ENCODE measurements at regions not wholly inside any gene's neighbourhood (a gene's known extent, or its start where the extent isn't known, plus 50 kb on each side); places are given as distances from the start of the nearest gene placed in this dataset.

DNA sequence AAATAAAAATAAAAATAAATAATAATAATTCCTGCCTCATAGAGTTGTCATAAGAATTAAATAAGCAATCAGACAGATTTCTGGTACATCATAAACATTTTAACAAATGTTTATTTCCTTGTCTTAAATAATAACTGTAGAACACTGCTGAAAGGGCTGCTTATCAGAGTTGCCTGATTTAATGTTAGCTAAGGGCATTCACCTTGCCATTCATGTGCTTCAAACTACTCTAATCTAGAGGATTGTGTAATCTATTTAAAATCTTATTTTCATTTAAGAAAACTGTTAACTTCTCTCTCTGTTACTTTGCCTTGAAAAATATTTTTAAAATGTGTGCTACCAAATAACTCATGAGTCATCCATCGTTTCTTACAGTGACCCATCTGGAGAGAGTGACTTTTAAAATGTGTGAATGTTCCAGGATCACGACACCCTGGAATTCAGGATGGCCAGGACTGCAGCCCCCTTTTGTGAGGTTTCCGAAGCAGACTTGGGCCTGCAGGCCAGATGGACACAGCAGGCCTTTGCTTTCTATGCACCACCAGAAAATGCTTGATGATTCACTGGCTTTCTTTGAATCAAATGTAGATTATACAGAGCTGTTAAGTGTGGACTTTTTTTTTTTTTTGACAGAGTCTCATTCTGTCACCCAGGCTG is 109.1 kb upstream of the TNS3 start:
- no peak for DNase-seq

DNA sequence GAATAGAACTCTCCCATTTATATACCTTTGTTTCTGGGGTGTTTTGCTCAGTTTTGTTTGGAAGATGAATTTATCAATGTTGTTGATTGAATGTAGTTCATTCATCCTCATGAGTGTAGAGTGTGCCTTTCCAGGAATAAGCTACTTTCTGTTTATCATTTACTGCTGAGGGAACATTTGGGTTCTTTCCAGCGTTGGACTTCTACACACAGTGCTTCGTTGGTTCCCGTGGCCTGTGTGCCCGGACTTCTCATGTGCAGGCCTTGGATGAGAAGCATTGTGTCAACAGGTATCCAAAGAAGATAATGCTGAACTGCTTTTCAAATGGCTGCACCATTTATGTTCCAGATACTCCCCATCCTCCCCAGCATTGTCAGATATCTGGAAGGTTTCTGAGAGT is 107.6 kb upstream of the TNS3 start:
- no peak for DNase-seq

DNA sequence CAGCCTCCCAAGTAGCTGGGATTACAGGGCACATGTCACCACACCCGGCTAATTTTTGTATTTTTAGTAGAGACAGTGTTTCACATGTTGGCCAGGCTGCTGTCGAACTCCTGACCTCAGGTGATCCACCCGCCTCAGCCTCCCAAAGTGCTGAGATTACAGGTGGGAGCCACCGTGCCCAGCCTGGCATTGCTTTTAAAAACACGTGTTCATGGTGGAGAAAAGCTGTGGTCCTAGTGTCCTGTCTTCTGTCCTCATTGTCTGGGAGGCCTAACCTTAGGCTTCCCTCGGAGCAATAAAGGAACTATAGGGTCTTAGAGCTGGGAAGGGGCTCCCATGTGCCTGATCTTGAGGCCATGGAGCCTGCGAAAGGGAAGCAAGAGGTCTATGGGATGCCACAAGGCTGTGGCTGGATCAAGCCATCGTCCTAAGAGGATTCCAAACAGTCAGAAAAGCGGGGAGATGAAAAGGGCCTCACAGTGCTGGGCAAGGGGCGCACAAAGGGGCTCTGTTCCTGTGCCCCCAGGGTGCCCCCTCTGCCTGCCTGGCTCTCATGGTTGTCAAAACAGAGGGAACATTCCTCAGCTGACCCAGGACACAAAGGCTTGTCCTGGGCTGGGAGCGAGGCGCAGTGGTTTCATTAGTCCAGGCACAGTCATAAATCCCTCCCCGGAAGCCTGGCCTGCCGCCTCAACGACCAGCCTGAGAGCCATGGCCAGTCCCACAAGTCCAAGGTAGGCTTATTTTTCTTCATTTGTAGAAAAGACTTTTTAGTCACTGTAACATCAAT is 106.6 kb upstream of the TNS3 start:
- DNase-seq: no peak

DNA sequence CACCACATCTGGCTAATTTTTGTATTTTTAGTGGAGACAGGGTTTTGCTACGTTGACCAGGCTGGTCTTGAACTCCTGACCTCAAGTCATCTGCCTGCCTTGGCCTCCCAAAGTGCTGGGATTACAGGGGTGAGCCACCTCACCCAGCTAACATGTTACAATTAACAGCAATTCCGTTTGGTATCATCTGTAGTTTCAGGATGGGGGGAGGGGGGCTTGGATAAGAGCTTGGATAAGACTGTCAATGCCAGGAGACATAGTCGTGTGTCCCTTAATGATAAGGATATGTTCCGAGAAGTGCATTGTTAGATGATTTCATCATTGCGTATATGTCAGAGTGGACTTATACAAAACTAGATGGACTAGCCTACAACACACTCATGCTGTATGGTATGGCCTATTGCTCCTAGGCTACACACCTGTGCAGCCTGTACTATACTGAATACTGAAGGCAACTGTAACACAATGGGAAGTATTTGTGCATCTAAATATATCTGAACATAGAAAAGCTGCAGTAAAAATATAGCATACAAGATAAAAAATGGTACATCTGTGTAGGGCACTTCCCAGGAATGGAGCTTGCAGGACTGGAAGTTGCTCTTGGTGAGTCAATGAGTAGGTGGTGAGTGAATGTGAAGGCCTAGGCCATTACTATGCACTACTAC is 103.9 kb upstream of the TNS3 start:
- no peak for DNase-seq

DNA sequence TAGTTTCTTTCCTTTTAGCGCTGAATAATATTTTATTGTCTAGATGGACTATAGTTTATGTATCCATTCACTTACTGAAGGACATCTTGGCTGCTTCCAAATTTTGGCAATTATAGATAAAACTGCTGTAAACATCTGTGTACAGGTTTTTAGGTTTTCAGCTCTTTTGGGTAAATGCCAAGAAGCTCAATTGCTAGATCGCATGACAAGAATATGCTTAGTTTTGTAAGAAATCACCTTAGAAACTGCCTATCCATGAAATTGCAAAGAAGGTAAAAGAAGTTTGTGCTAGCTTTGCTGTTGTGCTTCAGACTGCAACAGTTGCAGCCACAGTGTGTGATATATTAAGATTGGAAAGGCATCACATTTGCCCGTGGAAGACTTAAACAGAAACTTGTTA is 103.2 kb upstream of the TNS3 start:
- no peak for DNase-seq

DNA sequence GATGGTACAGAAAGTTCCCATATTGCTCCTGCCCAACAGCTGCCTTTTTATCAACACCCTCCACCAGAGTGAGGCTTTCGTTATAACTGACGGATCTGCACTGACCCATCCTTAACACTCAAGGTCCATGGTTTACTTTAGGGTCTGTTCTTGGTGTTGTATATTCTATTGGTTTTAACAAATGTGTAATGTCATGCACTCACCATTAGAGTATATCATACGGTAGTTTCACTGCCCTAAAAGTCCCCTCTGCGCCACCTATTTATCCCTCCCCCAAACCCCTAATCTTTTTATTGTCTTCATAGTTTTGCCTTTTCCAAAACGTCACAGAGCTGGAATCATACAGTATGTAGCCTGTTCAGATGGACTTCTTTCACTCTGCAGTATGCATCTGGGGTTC is 102.8 kb upstream of the TNS3 start:
- DNase-seq: no peak

DNA sequence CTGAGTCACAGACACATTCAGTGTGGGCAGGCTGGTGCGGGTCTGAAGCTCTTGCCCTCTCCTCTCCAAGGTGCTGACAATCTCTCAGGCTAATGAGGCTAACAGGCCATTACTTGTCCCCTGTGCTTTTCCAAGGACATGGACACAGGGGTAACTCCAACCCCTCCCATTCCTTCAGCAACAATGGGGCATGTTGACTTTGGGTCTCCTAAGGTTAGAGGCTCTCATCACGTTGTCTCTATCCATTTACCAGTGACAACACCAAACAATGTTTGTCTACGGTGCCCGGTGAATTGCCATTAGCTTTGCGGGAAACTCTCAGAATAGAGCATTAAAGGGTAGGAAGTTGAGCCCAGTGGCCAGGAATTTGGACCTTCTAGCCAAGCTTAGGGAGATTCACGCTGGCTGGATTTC is 101.6 kb upstream of the TNS3 start:
- DNase-seq: no peak

DNA sequence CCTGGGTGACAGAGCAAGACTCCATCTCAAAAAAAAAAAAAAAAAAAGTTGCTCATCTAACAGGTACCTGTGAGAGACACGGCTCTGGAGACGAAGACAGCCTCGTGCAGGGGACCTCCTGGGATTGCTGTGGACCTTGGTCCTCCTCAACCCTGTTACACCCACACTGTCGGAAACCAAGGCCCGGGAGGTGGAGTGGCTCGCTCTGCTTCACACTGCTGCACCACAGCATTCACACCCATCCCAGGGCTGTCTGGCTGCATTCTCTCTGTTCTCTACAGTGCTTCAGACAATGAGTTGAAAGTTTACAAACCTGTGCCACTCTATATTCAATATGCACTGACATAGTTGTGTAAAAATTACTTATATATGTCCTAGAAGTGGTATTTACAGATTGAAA is 101.0 kb upstream of the TNS3 start:
- no peak for DNase-seq

DNA sequence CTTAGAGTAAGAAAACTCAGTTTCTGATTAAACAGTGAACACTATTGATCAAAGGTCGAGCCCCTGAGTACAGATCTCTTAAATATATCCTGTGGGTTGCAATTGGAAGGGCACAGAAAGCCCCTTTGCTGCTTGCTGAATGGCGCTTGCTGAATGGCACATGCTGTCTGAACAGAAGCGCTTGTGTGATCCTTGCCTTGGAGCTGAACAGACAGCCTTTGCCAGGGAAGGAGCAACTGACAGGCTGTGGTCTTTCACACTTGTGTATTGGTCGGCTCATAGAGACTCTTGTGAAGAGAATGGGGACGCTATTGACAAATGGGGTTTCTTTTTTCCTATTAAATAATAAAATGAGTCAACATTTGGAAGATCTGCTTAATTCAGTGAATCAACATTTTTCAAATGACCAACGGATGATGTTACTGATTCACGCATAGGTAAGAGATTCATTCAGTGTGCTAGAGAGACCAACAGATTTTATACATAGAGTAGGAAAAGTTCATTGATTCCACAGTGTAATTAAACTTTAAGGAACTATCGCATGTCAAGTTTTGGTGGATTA is 99.4 kb upstream of the TNS3 start:
- DNase-seq: no peak

DNA sequence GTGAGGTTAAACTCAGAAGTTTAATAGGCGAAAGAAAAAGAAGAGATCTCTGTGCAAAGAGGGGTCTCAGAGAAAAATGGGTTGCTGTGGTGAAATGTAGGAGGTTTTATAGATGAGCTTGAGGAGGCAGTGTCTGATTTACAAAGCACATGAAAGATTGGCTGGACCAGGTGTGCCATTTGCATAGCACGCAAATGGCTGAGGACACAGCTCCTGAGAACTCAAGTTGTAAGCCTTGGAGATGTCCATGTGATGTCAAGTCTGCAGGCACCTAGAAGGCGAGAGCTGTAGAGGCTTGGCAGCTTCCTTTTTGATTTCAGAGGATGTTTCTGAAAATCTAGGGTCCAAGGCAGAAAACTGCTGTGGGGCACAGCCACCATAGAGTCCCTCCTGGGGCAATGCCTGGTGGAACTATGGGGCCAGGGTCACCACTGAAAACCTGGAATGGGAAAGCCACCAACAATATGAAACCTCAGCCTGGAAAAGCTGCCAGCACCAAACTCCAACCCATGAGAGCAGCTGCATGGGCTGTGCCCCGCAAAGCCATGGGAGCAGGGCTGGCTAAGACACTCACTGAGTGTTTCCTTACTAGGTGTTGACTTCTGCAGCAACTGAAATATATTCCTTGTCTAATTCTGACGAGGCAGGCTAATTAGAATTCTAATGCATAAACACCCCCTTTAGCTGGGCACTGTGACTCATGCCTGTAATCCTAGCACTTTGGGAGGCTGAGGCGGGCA is 96.9 kb upstream of the TNS3 start:
- DNase-seq: no peak

DNA sequence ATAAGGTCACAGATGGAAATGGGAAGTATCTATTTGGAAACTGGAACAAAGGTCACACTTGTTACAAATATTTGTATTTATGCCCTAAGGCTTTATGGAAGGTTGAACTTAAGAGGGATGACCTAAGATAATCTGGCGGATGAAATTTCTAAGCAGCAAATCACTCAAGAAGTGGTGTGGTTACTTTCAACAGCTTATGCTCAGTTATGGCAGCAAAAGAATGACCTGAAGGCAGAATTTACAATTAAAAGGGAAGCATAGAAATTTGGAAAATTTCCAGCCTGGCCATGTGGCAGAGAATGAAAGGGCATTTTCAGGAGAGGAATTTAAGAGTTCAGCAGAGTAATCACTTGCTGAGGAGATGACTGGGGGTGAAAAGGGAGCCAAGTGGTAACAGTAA is 95.8 kb upstream of the TNS3 start:
- DNase-seq: no peak

DNA sequence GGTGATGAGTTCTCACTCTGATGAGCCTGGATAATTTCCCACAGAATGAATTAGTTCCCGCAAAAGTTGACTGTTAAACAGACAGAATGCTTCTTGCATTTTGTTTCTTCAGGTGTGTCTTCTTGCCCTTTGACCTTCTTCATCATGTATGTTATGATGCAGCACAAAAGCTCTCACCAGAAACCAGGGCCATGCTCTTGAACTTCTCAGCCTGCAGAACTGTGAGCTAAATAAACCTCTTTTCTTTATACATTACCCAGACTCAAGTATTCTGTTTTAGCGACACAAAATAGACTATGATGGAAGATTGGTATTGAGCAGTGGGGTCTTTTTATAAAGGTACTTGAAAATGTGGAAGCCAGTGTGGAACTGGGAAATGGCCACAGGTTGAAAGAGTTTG is 95.2 kb upstream of the TNS3 start:
- no peak for DNase-seq

DNA sequence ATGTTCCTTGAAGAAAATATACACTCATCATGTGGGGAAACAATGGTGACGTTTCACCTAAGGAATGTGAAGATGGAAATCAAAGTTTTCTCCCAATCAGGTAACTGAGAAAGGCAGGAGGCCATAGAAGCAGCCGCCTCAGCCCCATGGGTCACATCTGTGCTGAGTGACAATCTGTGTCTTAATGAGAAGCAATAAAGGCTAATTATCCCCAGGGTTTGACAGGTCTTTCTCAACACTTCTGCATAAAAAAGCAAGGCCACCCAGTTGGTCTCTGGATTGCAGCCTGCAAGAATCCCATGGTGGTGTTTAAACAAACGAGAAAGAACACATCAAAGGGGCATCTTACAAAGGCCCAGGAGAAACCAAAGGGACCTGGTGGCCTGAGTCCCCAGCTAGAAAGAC is 91.1 kb upstream of the TNS3 start:
- no peak for DNase-seq

DNA sequence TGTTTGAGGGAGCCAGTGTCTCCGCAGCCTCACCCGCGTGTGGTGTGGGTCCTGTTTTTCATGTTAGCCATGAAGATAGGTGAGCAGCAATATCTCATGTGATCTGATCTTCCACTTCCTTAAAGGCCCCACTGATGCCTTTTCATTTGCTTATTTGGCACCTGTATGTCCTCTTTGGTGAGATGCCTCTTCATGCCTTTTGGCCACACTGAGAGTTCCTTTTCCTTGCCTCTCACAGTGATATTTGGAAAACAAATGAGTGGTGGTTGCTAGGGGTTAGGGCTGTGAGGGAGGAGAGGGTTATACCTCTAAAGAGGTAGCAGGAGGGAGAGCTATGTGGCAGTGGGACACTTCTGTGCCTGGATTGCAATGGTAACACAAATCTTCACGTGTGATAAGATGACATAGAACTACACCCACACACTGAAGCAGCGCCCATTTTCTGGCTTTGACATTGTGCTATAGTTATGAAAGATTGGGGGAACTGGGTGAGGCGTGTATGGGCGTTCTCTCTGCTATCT is 90.4 kb upstream of the TNS3 start:
- DNase-seq: no peak

DNA sequence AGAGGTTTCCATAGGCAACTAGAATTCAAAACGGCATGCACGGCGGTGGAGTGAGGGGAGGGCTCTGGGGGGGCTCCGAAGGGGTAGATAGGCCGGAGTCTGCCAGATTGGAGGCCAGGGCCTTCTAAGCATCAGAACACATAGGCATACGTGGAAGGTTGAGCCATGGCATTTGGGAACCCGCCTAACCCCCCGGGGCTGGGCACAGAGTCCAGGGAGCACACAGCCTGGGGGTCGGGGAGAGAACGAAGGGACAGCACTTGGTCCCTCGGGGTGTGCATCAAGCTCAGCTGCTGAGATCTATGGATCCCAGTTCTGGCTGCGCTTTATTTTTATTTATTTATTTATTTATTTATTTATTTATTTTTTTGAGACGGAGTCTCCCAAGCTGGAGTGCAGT is 89.4 kb upstream of the TNS3 start:
- DNase-seq: no peak

DNA sequence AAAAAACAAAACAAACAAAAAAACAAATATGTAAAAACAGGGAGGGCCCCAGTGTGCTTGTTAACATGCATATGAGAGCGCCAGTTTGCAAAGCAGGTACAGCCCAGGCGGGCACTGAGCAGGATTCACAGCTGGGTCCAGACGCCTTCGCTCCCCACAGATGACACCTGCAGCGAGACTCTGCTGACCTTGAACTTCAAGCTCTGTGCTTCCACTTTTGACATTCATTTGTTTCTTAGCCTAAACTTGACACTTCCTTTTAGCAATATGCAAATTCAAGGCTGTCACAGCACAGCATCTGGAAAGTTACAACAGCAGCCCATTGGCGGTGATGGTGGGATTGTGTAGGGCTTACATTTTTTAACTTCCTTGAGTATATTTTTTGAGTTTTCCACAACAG is 88.8 kb upstream of the TNS3 start:
- peak; percentile 80 for DNase-seq

DNA sequence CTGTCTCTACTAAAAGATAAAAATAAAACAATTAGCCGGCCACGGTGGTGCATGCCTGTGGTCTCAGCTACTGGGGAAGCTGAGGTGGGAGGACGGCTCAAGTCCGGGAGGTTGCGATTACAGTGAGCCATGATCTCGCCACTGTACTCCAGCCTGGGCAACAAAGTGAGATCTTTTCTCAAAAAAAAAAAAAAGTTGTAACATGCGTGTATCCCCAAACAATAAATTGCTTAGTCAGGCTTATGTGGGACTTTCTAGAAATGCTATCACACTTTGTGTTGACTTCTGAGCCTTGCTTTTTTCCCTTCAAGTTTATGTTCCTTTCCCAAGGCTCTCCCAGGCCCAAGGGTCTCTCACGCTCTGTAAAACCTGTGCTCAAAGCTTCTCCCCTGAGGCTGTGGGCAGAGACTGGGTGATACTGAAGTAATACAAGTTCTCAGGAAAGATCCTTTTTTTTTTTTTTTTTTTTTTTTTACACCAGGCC is 88.0 kb upstream of the TNS3 start:
- no peak for DNase-seq

DNA sequence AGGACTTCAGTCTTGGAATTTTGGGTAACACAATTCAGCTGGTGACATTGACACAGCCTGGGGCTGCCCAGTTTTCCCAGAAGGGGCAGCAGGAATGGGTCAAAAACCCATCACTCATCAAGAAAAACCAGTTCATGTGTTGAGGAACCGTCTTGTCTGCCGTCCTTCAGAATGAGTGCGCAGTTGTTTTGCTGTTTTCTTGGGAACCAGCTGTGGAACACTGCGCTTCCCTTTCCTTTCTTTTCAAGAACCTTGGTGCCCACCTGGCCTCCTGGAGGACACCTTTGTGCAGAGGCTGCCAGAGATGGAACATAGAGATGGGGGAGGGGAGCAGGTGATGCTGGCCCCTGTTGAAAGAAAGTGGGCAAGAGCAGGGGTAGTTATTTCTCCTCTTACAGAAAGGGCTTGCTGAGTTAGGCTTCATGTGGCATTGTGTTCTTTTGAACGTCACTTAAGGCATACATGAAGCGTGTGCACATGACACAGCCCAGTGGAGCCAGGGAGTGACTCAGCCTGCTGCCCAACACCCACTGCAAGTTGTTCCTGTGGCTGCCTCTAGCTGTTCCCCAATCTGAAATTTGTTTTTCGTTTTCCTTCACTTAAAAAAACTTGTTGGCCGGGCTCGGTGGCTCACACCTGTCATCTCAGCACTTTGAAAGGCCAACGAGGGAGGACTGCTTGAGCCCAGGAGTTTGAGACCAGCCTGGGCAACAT is 87.4 kb upstream of the TNS3 start:
- DNase-seq: peak; percentile 85

DNA sequence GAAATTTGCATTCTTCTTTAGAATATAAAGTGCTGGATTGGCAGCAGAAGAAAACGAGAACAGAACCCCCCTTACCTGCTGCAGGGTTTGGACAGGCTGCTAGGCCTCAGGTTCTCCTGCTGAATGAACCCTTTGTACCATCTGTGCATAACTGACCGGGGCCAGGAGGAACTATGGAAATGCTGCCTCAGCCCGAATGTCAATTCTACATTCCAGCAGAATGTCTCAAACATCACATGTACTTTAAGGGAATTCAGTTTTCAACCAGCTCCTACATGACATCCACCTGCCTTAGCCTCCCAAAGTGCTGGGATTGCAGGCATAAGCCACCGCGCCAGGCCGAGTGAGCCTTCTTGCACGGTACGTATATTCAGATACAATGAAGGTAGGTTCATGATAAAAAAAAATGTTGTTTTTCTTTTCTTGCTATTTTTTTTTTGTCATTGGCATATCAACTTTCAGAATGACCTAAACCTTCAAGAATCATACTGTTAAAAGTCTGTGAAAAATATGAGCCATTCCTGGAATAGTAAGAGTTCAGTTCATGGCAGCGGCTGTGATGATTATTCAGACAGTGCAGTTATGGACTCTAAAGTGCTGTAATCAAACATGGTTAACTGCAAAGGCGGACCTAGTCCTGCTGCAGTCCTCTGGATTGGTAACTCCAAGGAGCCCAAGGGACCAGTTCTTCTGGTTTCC is 84.4 kb upstream of the TNS3 start:
- no peak for DNase-seq

DNA sequence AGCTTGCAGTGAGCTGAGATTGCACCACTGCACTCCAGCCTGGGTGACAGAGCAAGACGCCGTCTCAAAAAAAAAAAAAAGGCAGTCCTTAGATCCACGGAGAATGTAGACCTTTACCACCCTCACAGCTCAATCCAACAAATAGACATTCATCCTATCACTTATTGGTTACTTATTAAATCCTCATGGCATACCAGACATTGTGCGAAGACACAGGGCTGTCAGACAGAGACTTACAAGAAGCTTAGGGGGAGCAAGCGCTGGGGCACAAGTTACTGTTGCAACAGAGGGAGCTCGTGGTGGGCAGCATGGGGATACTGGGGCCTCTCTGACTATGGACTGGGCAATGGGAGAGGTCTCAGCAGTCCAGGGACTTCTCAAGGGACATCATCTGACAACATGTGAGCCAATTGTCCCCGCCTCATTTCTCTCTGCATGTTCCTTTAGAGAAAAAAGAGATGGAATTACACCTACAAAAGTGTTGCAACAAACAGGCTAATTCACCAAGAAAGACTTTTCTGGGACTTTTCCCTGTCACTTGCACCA is 82.8 kb upstream of the TNS3 start:
- DNase-seq: no peak

DNA sequence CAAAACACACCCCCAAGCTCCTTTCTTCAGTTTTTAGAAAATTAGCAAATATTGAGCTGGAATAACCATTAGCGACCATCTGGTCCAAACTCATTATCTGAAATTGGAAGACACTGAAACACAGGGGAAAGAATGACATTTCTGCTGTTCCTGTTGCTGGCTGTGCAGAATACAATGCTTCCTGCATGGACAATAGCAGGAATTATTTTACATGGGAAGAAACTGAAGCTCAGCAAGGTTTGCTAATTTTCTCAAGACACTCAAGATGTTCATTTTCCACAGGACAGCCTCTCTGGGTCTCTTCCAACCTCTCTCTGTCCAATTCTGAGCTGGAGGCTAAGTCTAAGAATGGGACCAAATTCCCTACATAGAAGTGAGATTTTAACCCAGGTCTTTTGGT is 81.9 kb upstream of the TNS3 start:
- no peak for DNase-seq

Data from CD4-positive, alpha-beta T cell treated with Interleukin-15 for 1 hour (primary cell).